Endothelial cell of umbilical vein (primary cell): ENCODE measurements at regions not wholly inside any gene's neighbourhood (a gene's known extent, or its start where the extent isn't known, plus 50 kb on each side); places are given as distances from the start of the nearest gene placed in this dataset.

Experiments
- BruUV-seq: library from RNA; stranded (reverse); fragments of 400-500 nt; replicated peaks from 2 replicates; lab custom pipeline; 2021; lab: Mats Ljungman, UMichigan
- CTCF ChIA-PET: fragments of 300-600, 350-600 bp; sonication (Branson Sonifier 250); formaldehyde crosslinking; loops from one replicate; lab custom pipeline; 2021; ENCODE audit warnings: antibody characterized with exemption, inconsistent platforms; lab: Charles Lee
- POLR2A ChIA-PET: fragments of 300-600, 350-600 bp; sonication (Branson Sonifier 250); formaldehyde crosslinking; loops from one replicate; lab custom pipeline; 2021; ENCODE audit warnings: antibody characterized with exemption, inconsistent platforms; lab: Charles Lee
- DNase-seq: peaks from one replicate; pipeline ENCODE4 v3.0.0-alpha.2; 2011; ENCODE audit warnings: low read depth, low spot score
- FAIRE-seq: peaks from 2 replicates; lab custom pipeline; 2011; peaks lifted over from hg19 to GRCh38; lab: Jason Lieb, UNC
- H2AFZ ChIP-seq: 2 replicates; pipeline ENCODE4 v1.6.0; 2012; ENCODE audit warnings: low read depth, low read length, control low read depth, inconsistent platforms
- H3K27ac ChIP-seq: 2 replicates; pipeline ENCODE4 v1.5.1; 2011; ENCODE audit warnings: low read depth, mild to moderate bottlenecking, control low read depth, low read length, moderate library complexity; ENCODE audit not compliant: insufficient read depth
- H3K27me3 ChIP-seq, 2 experiments: 2 replicates each; pipeline versions ENCODE4 v1.6.0 to v1.6.1; 2011; ENCODE audit warnings: low read length in 2 of 2, mixed read lengths in 1 of 2; ENCODE audit not compliant: control insufficient read depth in 2 of 2, insufficient read depth in 2 of 2
- H3K36me3 ChIP-seq, 2 experiments: 2 replicates in 1 of 2; 3 replicates in 1 of 2; pipeline ENCODE4 v1.5.1; 2011; ENCODE audit warnings: low read length in 2 of 2, mild to moderate bottlenecking in 1 of 2, moderate library complexity in 1 of 2; ENCODE audit not compliant: control insufficient read depth in 2 of 2, insufficient read depth in 2 of 2; ENCODE audit errors: extremely low read depth in 1 of 2
- H3K4me1 ChIP-seq: 3 replicates; pipeline ENCODE4 v1.5.1; 2011; ENCODE audit warnings: mild to moderate bottlenecking, low read length; ENCODE audit not compliant: control insufficient read depth, insufficient read depth; ENCODE audit errors: extremely low read depth
- H3K4me2 ChIP-seq: 2 replicates; pipeline ENCODE4 v1.6.1; 2011; ENCODE audit warnings: low read length, control low read depth, mixed read lengths; ENCODE audit not compliant: insufficient read depth
- H3K4me3 ChIP-seq, 3 experiments: fragments of 200-600 bp in 1 of 3; sonication (generic), shearing (Covaris generic) in 1 of 3; replicated peaks in 1 of 3; 2 replicates each; pipeline ENCODE4 v1.5.1; 2011 to 2016; ENCODE audit warnings: control low read depth in 3 of 3, low read length in 3 of 3, mild to moderate bottlenecking in 2 of 3, inconsistent platforms in 1 of 3, low read depth in 1 of 3, moderate library complexity in 1 of 3; ENCODE audit not compliant: insufficient read depth in 1 of 3
- H3K79me2 ChIP-seq: 2 replicates; pipeline ENCODE4 v1.6.0; 2012; ENCODE audit warnings: low read length, inconsistent platforms; ENCODE audit not compliant: control insufficient read depth, insufficient read depth
- H3K9ac ChIP-seq: replicated peaks from 2 replicates; pipeline ENCODE3; 2011; ENCODE audit warnings: low read length, control low read depth; ENCODE audit not compliant: insufficient read depth; ENCODE audit errors: extremely low read depth
- H3K9me1 ChIP-seq: replicated peaks from 3 replicates; pipeline ENCODE4 v1.6.0; 2011; ENCODE audit warnings: mild to moderate bottlenecking, low read length; ENCODE audit not compliant: control insufficient read depth, insufficient read depth; ENCODE audit errors: extremely low read depth
- H3K9me3 ChIP-seq: replicated peaks from 2 replicates; pipeline ENCODE4 v1.5.1; 2012; ENCODE audit warnings: low read length, inconsistent platforms; ENCODE audit not compliant: control insufficient read depth, insufficient read depth
- H4K20me1 ChIP-seq: replicated peaks from 2 replicates; pipeline ENCODE3; 2011; ENCODE audit warnings: mild to moderate bottlenecking, low read length; ENCODE audit not compliant: control insufficient read depth, insufficient read depth; ENCODE audit errors: extremely low read depth
- EZH2 ChIP-seq: IDR thresholded peaks from 2 replicates; pipeline ENCODE4 v1.6.1; 2012; ENCODE audit warnings: borderline replicate concordance, low read depth, mild to moderate bottlenecking, moderate library complexity, low read length, inconsistent platforms; ENCODE audit not compliant: severe bottlenecking
- FOS ChIP-seq: IDR thresholded peaks from 2 replicates; pipeline ENCODE4 v1.6.1; 2011; ENCODE audit warnings: mild to moderate bottlenecking, low read length, moderate library complexity, borderline replicate concordance; ENCODE audit not compliant: insufficient read depth
- GATA2 ChIP-seq: IDR thresholded peaks from 2 replicates; pipeline ENCODE4 v1.7.0; 2011; ENCODE audit warnings: low read depth, mild to moderate bottlenecking, moderate library complexity, mixed read lengths, low read length; ENCODE audit not compliant: insufficient read length, insufficient read depth
- JUN ChIP-seq: IDR thresholded peaks from 2 replicates; pipeline ENCODE4 v1.6.1; 2011; ENCODE audit warnings: borderline replicate concordance, low read depth; ENCODE audit not compliant: insufficient read length, insufficient read depth
- MYC ChIP-seq: IDR thresholded peaks from one replicate; pipeline ENCODE4 v1.6.1; 2011; ENCODE audit warnings: mild to moderate bottlenecking, low read depth, low read length
- POLR2A ChIP-seq: IDR thresholded peaks from 2 replicates; pipeline ENCODE4 v1.6.1; 2012; ENCODE audit warnings: low read depth, mild to moderate bottlenecking, control low read depth, low read length
- POLR2AphosphoS5 ChIP-seq: IDR thresholded peaks from 2 replicates; pipeline ENCODE4 v1.6.1; 2012; ENCODE audit warnings: low read depth, mild to moderate bottlenecking, control low read depth, low read length, moderate library complexity; ENCODE audit not compliant: insufficient read depth
- dilution Hi-C: fragments of 300-500 bp; cut with MboI; formaldehyde crosslinking; loops from one replicate; pipeline ENCODE4 v1.15.0; 2019; ENCODE audit warnings: low sequenced_read_pairs; ENCODE audit not compliant: extremely low pct_ligation_motif_present
- intact Hi-C: fragments of 100-400 bp; cut with micrococcal nuclease; formaldehyde crosslinking; loops from one replicate; pipeline ENCODE4 v1.10.0; 2022
- TF ChIP-seq, protein P1 (sequence below), 2 donors: IDR thresholded peaks; 1 replicate in 1 of 2; 2 replicates in 1 of 2; pipeline ENCODE4 v1.5.1; 2011; ENCODE audit warnings: low read length in 2 of 2, mild to moderate bottlenecking in 2 of 2, moderate library complexity in 2 of 2, control low read depth in 1 of 2, inconsistent platforms in 1 of 2, low read depth in 1 of 2; ENCODE audit not compliant: insufficient read depth in 1 of 2; ENCODE audit errors: extremely low read depth in 1 of 2
- TF ChIP-seq, protein P2 (sequence below): IDR thresholded peaks from 2 replicates; pipeline ENCODE4 v1.6.1; 2011; ENCODE audit not compliant: insufficient read depth, insufficient read length

DNA sequence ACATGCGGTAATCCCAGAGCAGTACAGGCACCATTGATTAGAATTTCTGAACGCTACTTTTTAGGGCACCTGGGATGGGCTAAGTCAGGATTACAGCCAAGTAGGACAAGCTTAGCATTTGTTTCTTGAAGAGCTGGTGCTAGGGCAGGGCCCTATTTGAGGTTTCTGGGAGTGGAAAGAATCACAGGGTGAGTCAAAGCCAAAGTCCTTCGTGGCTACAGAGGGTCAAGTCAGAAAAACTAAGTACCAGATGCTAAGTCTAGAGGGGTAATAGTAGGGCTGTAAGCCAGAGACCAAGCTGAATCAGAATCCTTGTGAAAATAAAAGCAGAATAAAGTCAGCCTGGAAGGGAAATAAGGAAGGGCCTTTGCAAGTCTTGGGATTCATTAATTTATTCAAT, 448.6 kb downstream of the ZIC3 start:
- no peak overlapping the region for H3K4me2 ChIP-seq
- intact Hi-C loops: no loop called here
- dilution Hi-C loops: no loop called here

More for the DNA sequence above, 448.6 kb downstream of the ZIC3 start:
- Histone ChIP-seq H3K9ac (no peak overlapping the region), H3K4me3 (no peak overlapping the region), H3K36me3 (no peaks in the 10 kb centered on the region), H3K79me2 (no peaks in the 10 kb centered on the region), H3K27ac (no peak overlapping the region), H3K9me1 (no peaks in the 10 kb centered on the region), H3K27me3 (no peaks in the 10 kb centered on the region), H2AFZ (no peak overlapping the region), H4K20me1 (no peaks in the 10 kb centered on the region), H3K9me3 (no peaks in the 10 kb centered on the region), H3K4me1 (no peaks in the 10 kb centered on the region)
- TF ChIP-seq FOS (no peak), JUN (no peak), POLR2AphosphoS5 (no peak), GATA2 (no peak), POLR2A (no peak), EZH2 (no peak), MYC (no peak)
- TF ChIP-seq, protein P1, sequence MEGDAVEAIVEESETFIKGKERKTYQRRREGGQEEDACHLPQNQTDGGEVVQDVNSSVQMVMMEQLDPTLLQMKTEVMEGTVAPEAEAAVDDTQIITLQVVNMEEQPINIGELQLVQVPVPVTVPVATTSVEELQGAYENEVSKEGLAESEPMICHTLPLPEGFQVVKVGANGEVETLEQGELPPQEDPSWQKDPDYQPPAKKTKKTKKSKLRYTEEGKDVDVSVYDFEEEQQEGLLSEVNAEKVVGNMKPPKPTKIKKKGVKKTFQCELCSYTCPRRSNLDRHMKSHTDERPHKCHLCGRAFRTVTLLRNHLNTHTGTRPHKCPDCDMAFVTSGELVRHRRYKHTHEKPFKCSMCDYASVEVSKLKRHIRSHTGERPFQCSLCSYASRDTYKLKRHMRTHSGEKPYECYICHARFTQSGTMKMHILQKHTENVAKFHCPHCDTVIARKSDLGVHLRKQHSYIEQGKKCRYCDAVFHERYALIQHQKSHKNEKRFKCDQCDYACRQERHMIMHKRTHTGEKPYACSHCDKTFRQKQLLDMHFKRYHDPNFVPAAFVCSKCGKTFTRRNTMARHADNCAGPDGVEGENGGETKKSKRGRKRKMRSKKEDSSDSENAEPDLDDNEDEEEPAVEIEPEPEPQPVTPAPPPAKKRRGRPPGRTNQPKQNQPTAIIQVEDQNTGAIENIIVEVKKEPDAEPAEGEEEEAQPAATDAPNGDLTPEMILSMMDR (IDR thresholded peaks at IDR 0.05; ENCODE audit: extremely low read depth in 1 of 2, insufficient read depth in 1 of 2, low read depth in 1 of 2, low read length in 2 of 2): no peak
- TF ChIP-seq, protein P2, sequence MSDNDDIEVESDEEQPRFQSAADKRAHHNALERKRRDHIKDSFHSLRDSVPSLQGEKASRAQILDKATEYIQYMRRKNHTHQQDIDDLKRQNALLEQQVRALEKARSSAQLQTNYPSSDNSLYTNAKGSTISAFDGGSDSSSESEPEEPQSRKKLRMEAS: no peak
- DNase-seq (no peak), FAIRE-seq (no peak)
- POLR2A ChIA-PET: no interaction called here
- CTCF ChIA-PET: no interaction called here
- no TSS peak for BruUV-seq
